Stimulated activated CD8-positive, alpha-beta memory T cell treated with anti-CD3 and anti-CD28 coated beads, Interleukin-4, amount 100 ng/mL, for 48 hours (primary cell): ENCODE measurements at regions not wholly inside any gene's neighbourhood (a gene's known extent, or its start where the extent isn't known, plus 50 kb on each side); places are given as distances from the start of the nearest gene placed in this dataset.
"Not testable (repeated sequence)": the region's sequence is repeated elsewhere in the genome, so short reads cannot be mapped to it uniquely, and the experiment has no call there.

ENCODE experiments used
- DNase-seq: peaks from one replicate; pipeline ENCODE4 v3.0.0-alpha.2; 2020

DNA sequence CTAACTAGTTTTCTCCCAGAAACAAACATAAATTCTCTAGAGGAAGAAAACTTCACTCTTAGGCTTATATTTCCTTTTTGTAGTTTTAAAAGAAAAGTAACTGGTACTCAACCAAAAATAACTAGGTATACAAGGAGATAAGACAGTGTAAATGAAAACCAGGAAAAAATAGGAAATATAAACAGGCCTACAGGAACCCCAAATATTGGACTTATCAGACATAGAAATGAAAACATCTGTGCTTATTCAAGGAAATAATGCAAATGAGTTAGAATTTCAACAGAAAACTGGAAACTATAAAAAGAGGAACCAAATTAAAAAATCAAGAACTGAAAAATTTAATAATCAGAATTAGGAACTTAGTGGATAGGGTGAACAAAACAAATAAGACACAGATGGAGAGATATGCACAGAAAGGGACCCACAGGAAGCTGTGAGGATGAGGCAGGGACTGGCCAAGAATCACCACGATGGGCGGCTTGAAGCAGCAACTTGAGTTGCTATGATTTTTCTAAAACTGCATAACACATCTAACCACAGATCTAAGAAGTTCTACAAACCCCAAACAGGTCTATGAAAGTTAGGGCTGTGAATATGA lies 67.5 kb upstream of the ACTRT2 start:
- DNase-seq = no peak

DNA sequence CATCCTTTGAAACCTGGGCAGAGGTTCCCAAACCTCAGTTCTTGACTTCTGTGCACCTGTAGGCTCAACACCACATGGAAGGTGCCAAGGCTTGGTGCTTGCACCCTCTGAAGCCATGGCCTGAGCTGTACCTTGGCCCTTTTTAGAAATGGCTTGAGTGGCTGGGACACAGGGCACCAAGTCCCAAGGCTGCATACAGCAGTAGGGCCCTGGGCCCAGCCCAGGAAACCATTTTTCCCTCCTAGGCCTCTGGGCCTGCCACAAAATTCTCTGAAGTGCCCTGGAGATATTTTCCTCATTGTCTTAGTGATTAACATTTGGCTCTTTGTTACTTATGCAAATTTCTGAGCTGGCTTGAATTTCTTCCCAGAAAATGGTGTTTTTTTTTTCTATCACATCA lies 65.6 kb upstream of the ACTRT2 start:
- DNase-seq = no peak

DNA sequence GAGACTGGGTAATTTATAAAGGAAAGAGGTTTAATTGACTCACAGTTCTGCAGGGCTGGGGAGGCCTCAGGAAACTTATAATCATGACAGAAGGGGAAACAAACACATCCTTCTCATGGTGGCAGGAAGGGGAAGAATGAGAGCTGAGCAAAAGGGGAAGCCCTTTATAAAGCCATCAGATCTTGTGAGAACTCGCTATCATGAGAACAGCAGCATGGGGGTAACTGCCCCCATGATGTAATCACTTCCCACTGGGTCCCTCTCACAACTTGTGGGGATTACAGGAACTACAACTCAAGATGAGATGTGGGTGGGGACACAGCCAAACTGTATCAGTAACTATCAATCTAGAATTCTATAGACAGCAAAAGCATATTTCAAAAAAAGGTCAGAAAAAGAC lies 64.7 kb upstream of the ACTRT2 start:
- DNase-seq = no peak

DNA sequence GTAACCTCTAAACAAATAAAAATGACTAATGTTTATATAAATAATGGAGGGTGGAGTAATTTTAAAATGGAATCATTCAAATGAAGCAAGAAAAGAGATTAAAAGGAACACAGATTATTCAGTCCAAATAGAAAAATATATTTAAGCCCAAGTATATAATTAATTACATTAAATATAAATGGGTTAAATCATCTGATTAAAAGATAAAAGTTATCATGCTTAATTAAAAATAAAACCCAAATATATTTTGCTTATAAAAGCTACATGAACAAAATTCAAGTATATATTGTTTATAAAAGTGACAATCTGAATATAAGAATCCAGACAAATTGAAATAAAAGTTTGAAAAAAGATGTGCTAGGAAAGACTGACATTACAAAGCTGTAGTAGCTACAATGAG lies 63.9 kb upstream of the ACTRT2 start:
- DNase-seq = no peak

DNA sequence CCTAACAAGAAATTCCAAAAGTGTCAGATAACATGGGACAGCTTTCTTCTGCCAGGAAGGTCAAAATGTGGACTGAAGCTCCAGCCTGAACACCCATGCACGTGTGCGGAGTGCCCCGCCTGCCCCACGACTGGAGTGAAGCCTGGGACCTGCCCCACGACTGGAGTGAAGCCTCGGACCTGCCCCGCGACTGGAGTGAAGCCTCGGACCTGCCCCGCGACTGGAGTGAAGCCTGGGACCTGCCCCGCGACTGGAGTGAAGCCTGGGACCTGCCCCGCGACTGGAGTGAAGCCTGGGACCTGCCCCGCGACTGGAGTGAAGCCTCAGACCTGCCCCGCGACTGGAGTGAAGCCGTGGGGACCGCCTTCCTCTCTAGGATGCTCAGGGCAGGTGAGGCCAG lies 61.4 kb upstream of the ACTRT2 start:
- DNase-seq = not testable (repeated sequence)

DNA sequence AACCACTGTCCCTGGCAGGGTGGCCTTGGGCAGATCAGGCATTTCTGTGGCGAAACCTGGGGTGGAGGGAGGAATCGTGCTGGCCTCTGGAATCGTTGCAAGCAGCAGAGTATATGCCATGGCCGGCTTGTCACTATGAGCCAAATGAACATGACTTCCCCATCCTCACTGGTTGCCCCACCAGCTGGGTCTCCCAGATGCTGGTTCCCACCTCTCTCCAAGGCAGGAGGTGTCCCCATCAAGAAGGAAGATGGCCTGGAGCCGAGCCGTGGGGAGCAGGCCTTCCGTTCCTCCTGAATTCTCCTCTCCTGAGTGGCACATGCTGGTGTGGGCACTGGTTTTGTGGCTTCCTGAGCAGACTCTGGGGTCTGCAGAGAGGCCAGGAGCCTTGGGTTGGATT lies 60.2 kb upstream of the ACTRT2 start:
- DNase-seq = no peak

DNA sequence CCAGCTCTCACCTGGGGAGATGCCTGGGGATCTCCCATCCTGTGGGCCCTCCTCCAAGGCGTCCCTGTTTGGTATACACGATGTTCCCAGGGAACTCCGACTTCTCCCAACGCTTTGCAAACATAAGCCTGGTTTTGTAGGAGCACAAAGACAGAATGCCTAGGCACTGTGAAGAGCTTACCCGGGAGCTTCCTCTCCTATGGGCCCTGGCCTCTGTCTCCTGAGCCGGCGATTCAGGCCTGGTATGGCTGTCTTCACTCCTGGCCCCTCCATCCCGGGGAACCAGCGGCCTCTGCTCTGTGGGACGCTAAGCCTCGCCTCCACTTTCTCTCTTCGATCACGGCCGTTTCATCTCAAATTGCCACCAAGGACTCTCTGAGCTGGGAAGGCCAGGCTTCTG lies 59.6 kb upstream of the ACTRT2 start:
- no peak for DNase-seq

DNA sequence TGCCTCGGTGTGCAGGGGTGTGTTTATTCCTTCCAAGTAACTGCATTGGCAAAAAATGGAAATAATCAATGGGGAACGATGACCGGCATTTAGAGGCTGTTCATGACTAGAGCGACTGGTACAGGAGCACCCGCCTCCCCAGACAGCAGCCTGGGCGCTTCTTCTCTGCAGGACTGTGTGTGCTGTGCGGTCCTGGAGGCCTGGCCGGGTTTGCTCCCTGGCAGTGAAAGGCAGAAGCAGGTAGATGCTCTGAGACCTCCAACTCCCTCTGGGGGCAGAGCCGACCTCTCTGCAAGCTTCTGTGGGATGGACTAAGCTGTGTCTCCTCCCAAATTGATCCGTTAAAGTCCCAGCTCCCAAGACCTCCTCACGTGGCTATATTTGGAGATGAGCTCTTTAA lies 59.2 kb upstream of the ACTRT2 start:
- no peak for DNase-seq

DNA sequence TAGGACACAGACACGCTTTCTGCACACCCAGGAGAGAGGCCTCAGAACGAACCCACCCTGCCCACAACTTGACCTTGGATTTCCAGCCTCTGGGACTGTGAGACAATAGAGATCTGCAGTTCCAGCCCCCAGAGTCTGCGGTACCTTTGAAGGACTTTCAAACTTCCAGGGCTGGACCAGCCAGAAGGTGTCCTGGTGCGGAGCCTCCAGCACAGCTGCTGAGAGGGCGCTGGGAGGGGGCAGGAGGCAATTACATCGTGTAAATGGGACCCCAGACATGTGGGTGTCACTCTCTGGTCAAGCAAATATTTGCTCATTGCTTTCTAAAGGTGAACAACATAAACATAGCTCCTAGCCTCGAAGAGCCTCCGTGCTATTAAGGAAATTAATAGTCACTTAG lies 58.7 kb upstream of the ACTRT2 start:
- no peak for DNase-seq

DNA sequence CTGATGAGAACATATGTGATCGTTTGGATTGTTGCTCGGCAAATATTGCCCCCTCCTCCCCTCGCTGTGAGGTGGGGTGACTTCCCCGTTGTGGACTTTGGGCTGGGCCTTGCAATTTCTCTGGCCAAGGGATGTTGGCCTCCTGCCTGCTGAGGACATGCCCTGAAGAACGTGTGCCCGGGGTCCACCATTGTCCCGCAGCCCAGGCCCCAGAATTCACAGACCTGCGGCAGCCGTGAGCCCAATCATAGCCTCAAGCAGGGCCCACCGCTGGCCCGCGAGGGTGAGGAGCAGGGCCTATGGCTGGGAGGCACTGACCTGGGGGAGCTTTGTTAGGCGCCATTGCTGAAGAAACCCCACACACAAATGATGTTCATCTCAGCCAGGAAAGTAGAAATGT lies 58.3 kb upstream of the ACTRT2 start:
- DNase-seq = no peak

DNA sequence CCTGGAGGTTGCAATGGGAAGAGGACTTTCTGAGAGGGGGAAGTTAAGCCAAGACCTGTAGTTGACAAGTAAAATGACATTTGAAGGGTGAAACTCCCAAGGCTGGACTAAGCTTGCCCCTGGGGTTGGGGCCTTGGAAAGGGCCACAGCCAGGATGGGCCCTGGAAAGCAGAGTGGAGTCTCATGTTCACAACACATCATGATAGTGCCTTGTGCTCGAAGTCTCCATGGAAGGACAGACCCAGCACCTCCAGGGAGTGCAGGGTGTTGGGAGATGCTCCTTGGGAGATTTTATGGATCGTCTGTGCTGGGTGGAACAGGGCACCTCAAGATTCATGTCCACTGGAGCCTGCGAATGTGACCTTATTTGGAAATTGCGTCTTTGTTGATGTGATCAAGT lies 55.6 kb upstream of the ACTRT2 start:
- no peak for DNase-seq

DNA sequence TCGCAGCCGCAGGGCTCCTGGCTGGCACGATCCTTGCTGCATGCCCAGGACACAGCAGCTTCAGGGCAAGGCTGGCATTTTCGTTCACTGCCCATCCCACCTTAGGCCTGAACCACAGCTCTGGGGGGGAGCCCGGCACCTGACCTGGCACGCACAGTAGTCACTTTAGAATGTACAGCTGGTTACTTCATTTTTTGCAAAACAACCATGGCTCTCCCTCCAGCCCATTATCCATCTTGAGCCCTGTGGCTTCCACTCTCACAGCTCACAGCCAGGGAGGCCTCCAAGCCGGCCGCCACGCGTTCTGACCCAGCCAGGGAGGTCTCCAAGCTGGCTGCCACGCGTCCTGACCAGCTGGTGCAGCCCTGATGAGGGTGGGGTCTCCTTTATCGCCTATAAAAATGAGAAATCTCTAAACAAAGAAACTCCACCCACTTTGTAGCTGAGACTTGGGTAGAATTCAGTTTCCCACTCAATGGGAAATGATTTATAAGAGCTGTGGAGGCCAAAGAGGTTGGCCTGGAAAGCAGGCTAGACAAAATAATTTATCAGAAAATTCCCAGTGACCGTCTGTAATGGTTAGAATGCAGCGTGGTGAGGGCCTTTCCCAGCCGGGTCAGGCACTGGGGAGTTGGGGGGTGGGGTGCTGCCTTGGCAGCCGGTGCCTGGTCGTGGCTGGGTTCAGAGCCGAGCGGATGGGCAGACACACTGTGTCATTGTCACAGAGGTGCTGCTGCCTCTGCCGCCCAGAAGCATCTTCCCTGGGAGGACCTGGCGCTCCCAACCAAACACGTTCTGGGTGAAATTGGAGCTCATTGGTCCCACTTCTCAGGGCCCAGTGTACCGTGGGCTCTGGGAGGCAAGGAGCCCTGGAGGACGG lies 54.6 kb upstream of the ACTRT2 start:
- DNase-seq = no peak

DNA sequence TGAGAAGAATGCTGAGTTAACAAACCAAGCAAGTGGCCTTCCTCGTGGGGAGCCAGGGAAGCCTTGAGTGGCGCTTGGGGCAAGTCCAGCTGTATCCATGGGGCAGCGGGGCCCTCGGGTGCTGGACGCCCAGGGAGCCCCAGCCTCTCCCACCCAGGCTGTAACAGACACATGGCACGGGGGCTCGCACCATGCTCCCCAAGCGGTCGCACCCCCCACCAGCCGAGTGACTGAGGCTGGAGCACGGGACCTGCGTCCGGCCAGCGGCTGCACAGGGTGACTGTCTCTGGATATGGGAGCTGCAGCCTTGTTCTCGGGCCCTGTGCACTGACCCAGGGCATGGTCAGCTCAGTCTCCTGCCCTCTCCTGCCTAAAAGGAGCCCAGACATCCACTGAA lies 53.9 kb upstream of the ACTRT2 start:
- no peak for DNase-seq

DNA sequence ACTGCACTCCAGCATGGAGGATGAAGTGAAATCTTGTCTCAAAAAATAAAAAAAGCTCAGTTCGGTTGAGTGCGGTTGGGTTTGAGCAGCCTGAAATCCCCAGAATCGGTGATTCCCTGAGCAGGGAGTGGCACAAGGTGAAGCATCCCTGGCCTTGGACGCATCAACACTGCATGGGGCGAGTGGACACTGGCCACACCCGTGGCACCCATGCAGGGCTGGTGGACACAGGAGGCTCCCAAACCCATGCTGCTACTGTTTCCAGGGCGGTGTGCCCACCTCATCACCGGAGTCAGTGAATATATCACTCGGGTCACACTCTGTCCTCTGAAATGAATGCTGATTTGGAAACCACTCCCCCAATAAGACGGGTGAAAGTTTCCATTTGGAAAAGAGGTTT lies 53.4 kb upstream of the ACTRT2 start:
- DNase-seq = no peak

DNA sequence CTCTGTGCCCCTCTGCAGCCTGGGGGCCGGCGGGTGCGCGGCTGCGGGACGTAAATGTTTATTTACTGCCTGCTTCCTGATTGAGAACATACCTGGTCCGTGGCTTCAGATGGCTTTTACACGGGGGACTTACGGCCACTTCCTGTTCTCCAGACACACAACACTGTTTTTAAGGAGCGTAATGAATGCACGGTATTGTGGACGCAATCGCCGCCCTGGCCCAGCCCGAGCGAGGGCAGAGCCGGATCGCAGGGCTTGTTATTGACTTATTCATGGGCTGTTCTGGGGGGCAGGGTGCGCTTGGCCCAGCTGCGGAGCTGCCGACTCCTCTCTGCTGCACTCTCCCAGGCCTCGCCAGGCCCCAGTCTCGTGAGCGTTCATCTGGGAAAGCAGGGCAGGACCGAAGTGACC lies 52.8 kb upstream of the ACTRT2 start:
- no peak for DNase-seq

DNA sequence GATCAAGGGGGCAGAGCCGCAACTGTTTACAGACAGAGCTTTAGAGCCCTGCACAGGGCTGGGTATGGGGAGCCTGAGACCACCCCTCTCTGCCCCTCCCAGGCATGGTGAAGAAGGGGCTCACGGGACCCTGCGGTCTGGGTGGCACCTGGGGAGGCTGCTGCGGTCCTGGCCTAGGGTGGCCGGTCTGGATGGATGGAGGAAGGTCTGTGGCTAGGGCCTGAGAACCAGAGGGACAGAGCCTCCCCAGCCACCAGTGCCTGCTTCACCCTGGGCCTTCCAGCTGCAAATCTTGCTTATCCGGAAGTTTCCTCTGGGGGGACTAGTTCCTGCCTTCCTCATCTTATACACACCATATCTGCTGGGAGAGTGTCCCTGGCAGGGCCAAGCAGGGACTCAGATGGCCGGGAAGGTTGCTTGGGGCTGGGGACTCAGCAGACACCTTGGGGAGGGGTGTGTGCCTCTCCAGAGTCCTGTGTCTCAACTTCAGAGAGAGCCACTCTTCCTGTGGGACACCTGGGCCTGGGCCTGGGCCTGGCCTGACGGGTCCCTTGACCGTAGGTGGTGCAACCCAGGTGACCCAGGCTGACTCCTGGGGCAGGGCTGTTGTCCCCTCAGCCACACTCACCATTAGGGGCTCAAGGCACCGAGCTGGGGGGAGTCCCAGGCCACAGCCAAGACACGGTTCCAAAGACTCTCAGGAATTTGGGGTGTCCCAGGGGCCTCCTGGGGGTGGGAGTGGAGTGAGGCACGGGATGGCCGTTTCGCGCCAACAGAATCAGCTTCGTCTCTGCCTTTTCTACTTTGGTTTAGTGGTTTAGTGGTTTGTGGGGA lies 52.0 kb upstream of the ACTRT2 start:
- DNase-seq = no peak

DNA sequence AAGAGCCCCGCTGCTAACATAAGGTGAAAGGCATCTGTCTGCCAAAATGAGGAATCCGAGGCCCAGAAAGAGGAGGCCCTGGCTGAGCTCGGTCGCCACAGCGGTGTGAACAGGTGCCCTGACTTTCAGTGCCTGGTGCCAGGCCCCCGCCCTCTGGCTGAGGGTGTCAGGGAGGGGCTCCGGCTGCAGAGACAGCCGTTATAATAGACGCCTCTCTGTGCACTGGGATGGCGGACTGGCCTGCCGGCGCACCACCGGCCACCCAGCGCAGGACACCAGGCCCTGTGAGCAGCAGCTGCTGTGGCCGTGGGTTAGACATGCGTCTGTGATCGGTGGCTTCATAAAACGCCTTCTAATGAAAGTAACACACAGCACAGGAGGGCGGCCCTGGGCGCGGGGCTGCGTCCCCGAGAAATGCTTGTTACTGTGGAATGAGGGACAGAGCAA lies 51.4 kb upstream of the ACTRT2 start:
- DNase-seq = no peak

DNA sequence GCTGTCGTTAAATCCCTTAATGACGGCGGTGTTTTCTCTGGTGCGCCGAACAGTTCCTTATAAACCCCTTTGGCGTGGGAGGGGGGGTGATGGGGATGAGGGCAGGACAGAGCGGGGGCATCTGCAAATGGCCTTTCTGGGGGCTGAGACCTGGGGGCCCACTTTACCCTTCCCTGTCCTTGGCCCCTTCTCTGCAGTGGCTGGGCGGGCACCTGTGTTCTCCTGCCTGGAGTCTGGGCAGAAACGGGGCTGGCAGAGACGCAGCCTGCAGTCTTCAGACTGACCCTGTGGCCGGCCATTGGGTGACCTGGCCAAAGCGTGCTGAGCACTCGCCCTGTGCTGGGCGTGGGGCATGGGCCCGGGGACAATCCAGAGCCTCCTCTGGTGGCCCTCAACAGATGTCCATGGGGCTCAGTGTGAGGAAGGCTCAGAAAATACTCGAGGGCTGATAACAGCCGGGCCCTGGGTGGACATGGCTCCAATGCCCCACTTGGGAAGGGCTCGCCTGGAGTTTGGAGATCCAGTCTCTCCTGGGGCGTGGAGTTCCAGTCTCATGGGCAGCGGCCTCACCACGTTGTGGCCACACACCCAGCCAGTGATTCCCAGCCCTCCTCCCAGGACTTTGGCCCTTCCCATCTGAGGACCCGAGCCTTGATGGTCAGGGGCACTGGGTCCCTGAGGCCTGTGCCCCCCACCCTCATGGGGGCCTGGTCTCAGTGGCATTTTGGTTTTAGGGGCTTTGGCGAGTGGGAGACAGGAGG lies 50.8 kb upstream of the ACTRT2 start:
- no peak for DNase-seq

DNA sequence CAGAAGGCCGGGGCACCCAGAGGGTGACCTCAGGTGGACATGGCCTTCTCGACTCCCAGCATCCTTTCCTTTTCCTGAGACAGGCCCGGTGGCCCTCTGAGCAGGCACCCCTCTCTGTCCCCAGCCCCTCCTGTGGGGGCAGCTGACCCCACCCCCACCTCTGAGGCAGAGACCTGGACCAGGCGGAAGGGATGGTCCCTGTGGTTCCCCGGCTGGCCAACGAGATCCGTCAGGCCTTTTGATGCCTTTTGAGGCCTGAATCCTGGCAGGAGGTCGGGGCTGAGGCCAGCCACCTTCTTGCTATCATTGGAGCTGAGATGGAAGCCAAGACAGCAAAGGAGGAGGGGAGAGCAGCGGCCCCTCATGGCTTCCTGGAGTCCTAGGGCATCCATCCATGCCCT lies 50.2 kb upstream of the ACTRT2 start:
- no peak for DNase-seq
